GM19351 (cell line): ENCODE measurements at regions not wholly inside any gene's neighbourhood (a gene's known extent, or its start where the extent isn't known, plus 50 kb on each side); places are given as distances from the start of the nearest gene placed in this dataset.
"Not testable (repeated sequence)": the region's sequence is repeated elsewhere in the genome, so short reads cannot be mapped to it uniquely, and the experiment has no call there.

ENCODE experiments used
- ATAC-seq: cut with Tn5 transposase; IDR thresholded peaks from one replicate; pipeline ENCODE4 v1.9.1; 2021; ENCODE audit warnings: mild to moderate bottlenecking, moderate library complexity; ENCODE audit not compliant: unreplicated experiment

DNA sequence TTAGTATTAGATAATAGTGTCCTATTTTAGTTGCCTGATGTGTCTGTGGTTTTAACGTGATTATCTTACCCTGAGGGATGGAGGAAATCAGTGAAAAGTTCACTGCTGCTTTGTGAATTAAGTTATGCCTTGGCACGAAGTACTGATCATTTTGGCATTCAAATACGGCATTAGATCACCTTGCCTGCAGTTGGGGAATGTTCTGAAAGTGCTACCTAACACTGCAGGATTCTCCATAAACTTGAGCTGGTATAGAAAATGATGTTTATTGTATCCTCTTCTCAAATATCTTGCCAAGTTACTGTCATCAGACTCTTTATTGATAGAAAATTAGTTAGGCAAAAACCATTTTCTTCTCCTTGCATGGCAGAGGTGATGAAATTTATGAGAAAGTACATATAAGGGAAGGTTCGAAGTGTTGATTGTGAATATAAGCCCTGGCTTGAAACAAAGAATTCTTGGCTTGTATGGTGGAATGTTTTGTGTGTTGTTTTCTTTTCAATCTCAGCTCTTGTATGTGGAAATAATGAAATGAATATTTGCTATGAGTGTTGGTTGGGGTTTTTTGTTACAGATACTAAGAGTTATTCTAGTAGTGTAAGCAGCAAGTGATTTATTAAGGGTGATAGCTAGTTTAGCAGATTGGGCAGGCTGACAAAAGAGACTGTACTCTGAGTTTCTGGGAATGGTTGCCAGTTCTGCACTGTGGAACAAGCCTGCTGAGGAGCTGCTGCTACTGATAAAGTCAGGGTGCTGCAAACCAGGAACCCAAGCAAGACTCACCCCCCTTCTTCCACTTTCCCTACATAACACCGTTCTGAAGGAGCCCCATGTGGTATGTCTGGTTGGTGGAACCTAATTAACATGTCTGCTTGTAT lies 448.3 kb downstream of the PCNX1 start:
- peak; percentile 56 for ATAC-seq

DNA sequence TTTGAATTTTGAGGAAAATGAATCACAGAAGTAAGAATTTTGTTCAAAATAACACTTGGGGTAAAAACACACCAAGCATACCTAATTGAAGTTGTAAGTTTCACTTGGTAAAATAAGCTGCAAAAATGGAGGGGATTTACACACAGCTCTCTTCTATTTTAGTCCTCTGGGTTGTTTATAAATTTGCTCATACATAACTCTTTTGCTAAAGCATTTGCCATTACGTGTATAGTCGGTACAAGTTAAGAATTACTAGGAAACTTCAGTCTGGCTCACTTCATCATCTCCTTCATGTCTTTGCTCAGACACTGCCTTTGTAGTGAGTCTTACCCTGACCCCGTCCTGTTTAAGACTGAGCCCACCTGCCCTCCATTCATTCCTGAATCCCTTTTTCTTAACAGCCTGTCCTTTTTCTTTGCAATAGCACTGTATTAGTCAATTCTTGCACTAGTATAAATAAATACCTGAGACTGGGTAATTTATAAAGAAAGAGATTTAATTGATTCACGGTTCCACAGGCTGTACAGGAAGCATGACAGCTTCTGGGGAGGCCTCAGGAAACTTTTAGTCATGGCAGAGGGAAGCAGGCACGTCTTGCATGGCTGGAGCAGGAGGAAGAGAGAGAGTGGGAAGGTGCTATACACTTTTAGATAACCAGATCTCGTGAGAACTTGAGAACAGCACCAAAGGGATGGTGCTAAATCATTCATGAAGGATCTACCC lies 451.1 kb downstream of the PCNX1 start:
- ATAC-seq, result no peak

DNA sequence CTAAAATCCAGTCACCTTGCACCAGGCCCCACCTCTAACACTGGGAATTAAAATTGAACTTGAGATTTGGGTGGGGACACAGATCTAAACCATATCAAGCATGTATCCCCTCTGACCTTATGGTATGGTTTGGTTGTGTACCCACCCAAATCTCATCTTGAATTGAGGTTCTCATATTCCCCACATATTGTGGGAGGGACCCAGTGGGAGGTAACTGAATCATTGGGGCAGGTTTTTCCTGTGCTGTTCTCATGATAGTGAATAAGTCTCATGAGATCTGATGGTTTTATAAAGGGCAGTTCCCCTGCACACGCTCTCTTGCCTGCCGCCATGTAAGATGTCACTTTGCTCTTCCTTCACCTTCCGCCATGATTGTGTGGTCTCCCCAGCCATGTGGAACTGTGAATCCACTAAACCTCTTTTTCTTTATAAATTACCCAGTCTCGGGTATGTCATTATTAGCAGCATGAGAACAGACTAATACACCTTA lies 451.7 kb downstream of the PCNX1 start:
- not testable (repeated sequence) for ATAC-seq

DNA sequence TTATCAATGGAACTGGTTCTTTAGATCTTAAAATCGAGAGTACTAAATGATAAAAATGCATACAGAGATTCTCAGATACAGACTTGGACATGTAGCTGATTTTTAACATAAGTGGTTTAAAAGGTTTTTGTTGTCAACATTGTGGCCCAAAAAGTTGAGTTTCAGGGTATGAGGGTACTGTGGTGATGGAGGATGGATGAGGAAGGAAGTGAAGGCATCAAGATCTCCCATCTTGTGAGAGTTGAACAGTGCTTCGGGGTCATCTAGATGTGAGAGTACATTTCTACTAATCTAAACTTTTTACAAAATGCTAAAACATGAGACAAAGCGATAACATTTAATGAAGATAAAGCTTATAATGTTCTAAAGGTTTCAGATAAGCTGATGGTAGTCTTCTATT lies 452.6 kb downstream of the PCNX1 start:
- no peak for ATAC-seq

DNA sequence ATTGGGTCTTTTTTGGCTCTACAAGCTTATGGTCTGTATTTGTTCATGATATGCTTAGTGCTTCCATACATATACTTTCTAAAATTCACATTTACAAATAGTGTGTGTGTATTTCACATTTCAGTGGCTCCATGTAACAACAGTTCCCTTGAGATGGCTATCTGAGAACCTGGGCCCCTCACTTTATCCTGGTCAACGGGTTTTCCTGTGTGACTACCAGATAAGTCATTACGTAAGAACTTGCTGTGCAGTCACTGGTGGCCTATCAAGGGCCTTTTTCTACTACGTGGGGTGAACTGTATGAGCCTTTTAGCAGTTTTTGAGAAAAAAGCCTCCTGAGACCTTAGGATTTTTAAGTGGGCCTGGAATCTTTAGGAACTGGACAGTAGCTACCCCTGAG lies 454.1 kb downstream of the PCNX1 start:
- no peak for ATAC-seq

DNA sequence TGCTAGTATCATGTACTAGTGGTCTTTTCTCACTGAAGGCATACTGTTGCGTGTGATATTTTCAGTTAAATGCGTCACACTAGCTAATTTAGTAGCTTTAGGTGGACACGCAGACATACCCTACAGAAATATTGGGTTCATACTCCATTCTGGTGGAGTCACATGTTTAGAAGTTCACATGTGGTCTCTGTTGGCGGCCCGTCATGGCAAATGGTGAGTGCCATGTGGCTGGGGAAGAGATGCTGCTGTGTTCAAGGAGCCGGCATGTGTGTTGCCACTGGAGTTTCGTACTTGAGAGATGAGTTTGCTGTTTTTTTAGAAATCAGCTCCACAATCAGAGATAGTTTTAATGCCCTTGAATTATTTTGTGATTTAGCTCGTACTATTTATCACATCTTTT lies 454.6 kb downstream of the PCNX1 start:
- no peak for ATAC-seq

DNA sequence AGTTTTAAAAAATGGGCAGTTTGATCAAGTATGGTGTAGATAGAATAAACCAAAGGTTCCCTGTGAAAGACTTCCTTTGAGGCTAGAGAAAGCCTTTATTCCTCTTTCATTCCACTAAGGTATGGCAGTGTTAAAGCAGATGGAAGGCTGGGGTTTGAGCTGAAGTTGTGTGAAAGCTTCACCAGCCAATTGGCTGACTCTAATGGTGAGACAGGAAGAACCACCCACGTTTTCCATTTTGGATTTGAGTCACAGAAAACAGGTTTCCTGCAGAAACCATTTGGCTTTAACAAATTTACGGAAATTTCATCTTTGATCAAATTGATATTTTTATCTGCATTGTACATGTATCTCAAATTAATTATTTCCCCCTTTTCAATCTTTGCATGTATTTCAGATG lies 455.0 kb downstream of the PCNX1 start:
- ATAC-seq, result no peak

DNA sequence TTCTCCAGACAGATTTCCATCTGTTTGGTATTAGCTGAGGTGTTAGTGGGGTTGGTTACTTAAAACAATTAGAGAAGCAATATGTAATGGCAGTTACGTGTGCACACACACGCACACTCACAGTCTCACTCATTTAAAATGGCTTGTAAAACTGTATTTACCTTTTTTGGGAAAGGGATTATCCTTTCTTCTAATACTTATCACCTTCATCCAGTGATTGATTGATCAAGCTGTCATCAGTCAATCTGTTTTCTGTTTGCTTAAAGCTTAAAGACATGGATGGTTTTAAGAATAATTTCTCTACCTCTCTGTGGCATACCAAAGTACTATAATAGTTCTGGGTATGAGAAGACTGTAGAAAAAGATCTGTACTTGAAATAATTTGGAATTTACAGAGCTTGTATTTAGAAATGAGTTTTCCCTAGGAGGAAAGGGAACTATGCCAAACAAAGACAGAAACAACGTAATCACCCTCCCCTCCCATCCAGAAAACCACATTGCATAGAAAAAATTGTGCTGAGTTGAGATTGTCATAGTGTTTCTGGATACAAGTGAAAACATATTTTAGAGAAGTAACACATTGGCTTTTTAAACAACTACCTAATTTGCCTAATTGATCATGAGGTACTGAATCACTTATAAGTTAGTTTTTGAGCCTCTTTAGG lies 455.8 kb downstream of the PCNX1 start:
- no peak for ATAC-seq

DNA sequence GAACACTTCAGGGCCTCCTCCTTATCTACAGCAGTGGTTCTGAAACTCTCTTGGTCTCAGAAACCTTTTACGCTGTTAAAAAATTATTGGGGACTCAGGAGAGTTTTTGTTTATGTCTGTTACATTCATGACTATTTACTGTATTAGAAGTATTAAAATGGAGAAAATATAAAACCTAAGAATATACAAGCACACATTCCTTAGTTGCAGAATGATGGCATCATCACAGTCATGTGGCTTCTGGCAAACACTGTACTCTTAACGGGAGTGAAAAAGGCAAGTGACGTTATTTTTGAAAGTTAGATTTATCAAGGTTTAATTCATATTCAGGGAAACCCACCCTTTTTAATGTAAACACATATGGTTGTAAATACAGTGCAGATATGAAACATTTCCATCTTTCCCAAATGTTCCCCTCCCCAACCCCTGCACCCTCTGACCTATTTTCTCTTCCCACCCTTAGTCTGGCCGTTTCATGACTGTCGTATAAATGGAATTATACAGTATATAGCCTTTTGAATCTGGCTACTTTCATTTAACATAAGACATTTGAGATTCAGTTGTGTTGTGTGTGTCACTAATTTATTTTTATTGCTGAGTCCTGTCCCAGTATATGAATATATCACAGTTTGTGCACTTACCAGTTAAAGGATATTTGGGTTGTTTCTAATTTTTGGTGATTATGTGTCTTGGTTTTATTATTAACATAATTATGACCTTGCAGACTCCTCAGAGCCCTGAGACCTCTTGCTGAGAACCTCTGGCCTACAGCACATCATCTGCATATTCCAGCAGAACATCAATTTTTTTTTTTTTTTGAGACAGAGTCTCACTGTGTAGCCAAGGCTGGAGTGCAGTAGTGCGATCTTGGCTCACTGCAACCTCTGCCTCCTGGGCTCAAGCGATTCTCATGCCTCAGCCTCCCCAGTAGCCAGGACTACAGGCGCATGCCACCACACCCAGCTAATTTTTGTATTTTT lies 457.0 kb downstream of the PCNX1 start:
- no peak for ATAC-seq

DNA sequence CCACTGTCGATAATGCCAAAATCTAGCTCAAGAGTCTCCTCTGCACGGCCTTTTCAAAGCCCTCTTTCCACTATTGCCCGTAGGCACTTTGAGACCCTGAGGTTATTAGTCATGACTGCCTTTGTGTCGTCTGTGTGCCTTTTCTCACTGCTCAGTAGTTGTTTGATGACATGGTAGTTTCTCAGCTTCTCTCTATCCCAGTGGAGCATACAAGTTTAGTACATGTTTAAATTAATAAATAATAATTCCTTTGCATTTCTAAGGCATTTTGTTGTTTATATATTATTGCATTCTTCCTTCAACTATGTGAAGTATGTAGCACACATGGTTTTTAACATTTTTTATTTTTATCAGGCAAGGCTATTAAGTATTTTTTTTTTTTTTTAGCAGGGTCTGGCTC lies 458.1 kb downstream of the PCNX1 start:
- ATAC-seq, result no peak

DNA sequence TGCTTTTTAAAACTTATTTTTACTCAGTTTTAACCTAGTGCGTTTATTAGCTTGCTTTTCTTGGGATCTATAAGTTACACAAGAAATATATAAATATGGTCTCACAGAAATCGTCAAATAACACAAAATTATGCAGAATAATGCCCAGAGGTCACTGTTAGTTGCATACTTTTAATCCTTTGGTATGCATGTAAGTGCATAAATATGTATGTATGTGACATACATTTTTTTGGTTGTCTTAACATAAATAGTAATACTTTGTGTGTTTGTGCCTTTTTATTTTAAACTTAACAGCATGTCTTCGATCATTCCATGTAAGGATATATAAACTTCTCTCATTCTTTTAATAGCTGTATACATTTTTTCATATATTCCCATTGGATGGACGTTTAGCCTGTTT lies 459.6 kb downstream of the PCNX1 start:
- ATAC-seq, result no peak

DNA sequence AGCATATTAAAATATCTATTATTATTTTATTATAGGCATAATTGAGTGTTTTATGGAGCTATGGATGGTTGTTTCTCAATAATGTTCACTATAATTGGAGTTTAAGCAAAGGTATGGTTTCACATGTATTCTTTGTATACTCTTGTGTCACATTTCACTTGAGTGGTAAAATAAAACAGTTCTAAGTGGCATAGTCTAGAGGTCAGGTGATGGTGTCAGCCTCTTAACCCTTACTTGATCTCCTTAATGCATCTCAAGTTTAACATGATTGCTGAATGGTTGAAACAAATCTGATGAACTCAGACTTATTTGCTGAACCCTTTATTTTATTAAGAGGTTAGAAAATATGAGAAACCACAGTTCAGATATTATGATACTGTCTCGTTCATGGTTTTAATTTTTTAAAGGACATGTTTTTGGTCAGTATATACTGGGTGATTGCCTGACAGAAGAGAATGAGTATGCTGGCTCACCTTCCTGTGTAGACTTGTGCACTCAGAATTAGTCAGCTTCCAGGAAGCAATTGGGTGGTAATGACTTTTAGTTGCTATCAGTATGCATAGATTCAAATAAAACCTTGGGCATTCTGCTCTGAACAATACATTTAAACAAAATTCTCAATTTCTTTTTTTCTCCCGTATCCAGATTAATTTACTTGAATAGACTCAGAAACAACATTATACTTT lies 464.6 kb downstream of the PCNX1 start:
- ATAC-seq, result peak; percentile 54

DNA sequence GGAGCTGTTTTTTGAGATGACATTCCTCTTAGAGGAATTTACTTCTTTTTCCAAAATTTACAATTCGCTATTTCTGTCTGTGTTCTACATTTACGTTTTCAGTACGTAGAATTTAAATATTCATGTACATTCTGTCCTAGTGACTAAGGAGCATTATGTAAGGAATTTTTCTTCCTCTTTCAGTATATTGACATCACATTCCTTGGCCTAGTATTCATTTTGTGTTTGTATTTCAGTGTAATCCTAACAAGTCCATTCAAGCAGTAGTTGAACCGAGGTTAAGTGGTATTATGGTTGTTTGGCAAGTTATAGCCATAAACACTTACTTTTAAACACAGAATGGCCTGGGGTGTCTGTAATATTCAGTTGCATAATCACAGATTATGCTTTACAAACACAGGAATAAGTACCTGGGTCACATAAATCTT lies 465.2 kb downstream of the PCNX1 start:
- no peak for ATAC-seq

DNA sequence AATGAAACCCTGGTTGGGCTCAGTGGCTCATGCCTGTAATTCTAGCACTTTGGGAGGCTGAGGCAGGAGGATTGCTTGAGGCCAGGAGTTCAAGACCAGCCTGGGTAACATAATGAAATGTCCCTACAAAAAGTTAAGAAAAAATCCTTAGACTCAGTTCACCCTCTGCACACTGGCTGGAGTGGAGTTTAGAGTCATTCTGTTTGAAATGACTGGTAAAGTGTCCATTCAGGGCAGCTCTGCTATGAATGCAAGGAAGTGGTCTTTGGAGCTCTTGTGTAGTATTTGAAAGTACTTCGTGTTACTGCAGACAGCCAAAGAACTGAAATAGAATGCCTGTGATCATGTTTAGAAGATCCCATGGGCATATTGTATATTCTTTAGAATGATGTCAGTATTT lies 466.5 kb downstream of the PCNX1 start:
- no peak for ATAC-seq

DNA sequence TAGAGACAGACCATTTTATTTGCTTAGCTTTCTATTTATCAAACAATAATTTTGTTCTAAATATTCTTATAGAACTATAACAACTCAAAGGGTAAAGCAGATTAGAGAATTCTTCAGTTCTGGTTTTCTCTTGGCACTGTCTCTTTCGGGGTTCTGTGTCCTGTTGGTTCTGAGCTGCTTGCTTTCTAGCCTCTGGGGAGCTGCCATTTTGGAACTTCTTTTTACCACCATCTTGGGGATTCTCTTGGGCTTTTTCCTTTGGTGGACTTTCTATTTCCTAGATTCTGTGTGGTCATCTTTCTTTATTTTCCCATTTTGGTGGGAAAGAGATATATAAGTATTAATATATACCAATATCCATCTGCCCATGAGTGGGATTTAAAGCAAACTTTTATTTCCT lies 467.7 kb downstream of the PCNX1 start:
- no peak for ATAC-seq

DNA sequence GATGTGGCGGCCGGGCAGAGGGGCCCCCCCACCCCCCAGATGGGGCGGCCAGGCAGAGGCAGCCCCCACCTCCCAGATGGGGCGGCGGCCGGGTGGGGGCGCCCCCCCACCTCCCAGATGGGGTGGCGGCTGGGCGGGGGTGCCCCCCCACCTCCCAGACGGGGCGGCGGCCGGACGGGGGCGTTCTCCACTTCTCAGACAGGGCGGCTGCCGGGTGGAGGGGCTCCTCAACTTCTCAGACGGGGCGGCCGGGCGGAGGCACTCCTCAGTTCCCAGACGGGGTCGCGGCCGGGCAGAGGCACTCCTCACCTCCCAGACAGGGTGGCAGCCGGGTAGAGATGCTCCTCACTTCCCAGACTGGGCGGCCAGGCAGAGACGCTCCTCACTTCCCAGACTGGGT lies 469.8 kb downstream of the PCNX1 start:
- ATAC-seq, result no peak

DNA sequence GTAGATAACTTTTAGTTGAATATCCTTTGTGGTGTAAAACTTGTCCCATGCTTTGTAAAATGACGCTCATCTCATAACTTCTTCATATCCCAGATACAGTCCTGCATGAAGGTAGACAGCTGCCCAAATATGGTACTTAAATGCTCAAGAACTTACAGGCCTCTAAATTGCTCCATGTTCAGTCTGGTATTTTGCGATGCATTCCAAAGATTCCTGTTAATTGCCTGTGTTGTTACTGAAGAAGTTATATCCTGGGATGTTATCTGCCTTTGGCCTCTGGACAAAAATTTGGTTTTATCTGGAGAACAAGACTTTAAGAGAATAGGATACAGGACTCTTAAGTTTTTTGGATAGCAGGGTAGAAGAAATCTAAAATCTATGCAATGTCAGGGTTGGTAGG lies 473.0 kb downstream of the PCNX1 start:
- ATAC-seq, result no peak

DNA sequence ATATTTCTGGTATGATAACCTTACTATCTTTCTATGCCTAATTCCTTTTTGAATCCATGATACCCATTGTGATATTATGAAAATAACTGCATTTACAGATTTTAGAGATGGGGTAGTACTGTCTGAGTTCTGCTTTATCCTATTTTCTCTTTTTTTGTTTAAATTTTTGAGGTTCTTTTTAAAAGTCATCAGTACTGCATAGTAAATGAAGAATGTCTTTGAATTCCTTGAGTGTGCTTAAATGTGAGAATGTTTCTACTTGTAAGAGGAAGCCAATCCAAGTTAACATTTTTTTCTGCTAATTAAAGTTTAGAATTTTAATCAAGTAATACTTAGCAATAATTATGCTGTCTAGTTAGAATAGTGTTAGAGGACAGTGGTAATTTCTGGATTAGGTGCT lies 474.6 kb downstream of the PCNX1 start:
- no peak for ATAC-seq

DNA sequence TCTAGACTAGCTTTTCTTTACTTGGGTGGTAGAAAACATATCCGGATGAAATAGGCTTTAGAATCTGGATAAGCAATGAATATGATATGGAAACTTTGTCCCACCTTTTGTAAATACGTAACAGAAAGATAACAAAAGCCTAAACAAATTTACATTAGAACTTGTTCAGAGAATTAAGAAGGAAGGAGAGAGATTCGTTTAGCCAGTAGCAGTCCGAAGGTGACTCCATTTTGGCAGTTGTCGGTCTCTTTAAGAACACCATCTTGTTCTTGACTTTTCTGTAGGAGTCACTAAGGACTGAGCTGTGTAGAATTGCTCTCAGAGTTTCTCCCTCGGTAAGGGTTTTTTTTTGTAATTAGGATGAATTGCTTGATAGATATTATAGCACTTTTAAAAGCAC lies 475.1 kb downstream of the PCNX1 start:
- no peak for ATAC-seq

DNA sequence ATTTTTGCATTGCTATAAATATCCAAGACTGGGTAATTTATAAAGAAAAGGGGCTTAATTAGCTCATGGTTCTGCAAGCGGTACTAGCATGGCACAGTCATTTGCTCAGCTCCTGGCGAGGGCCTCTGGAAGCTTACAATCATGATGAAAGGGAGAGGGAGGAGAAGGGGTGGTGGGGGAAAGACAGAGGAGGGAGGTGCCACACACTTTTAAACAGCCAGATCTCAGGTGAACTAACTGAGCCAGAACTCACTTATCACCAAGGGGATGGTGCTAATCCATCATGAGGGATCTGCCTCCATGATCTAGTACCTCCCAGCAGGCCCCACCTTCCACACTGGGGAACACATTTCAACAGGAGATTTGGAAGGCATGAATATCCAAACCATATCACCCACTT lies 476.3 kb downstream of the PCNX1 start:
- no peak for ATAC-seq
